HG03196 (cell line): ENCODE measurements at regions not wholly inside any gene's neighbourhood (a gene's known extent, or its start where the extent isn't known, plus 50 kb on each side); places are given as distances from the start of the nearest gene placed in this dataset.
"Not testable (repeated sequence)": the region's sequence is repeated elsewhere in the genome, so short reads cannot be mapped to it uniquely, and the experiment has no call there.

Experiments used
- ATAC-seq: cut with Tn5 transposase; IDR thresholded peaks from one replicate; pipeline ENCODE4 v1.9.1; 2021; ENCODE audit not compliant: unreplicated experiment

DNA sequence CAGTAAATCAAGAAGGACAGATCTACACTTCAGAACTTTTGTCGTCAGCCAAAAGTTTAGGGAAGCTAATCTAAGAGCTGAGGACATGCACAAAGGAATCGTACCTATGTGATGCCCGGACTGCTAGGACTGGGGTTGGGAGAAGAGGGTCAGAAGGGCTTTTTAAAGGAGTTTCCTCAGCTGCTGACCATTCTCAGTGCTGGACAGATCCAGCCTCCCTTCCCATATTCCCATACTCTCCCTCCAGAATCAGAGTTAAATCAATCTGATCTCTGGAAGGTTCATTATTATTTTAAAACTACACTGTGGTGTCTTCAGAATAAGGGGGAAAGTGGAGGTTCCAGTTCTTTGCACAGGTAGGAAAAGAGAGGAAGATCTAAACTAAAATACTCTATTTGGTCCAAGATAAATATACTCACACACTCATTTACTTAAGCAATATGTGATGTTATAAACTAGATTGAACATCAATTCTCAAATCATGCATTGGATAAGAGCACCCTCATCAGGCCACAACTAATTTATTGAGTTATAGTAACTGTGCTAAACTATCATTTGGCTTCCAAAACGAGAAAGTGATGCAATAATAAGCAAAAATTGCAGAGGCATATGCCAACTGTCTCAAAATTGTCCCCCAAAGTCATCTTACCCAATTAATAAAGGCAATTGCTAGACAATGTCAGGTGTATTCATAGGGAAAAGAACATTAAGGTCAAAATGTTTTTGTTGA lies 124.7 kb downstream of the HNRNPD start:
- ATAC-seq: no peak

DNA sequence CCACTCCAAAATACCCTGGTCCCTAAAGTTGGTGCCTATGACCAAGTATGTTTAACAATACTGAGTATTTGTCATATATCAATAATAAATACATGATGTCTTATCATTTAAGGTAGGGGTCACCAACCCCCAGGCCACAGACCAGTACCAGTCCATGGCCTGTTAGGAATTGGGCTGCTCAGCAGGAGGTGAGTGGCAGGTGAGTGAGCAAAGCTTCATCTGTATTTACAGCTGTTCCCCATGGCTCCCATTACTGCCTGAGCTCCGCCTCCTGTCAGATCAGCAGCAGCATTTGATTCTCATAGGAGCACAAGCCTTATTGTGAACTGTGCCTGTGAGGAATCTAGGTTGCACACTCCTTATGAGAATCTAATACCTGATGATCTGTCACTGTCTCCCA lies 126.2 kb downstream of the HNRNPD start:
- ATAC-seq: no peak

DNA sequence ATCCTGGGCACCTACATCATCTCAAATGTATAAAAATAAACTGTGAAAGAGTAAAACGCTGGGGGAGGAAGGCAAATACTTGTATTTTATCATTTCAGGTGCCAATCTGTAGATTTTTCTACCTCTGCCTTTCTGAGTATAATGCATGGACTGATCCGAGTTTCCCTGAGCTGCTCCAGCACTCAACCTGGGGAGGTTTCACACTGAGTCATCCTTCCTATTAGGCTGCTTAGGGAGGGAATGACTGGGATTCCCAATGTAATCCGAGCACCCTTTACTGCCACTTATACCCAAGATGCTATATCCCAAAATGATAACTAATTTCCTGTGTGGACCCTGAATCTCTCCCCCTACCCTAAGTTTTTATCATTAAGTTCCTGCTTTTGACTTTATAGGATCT lies 126.6 kb downstream of the HNRNPD start:
- ATAC-seq: no peak

DNA sequence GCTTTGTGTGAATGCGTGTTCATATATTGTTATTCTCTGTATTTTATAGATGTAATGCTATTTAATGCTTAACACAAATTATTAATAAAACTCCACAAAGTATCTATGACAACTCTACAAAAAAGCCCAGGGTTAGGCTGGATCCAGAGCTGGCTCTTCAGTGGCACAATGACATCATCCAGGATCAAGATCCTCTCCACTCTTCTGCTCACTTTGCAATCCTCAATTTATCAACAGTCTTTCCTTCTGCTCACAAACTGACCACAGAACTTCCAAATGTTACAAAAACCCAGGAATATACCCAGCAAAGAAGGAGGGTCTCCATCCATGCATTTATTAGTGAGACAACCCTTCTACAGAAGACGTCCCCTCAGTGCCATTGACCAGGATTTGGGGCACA lies 132.3 kb downstream of the HNRNPD start:
- ATAC-seq: no peak

DNA sequence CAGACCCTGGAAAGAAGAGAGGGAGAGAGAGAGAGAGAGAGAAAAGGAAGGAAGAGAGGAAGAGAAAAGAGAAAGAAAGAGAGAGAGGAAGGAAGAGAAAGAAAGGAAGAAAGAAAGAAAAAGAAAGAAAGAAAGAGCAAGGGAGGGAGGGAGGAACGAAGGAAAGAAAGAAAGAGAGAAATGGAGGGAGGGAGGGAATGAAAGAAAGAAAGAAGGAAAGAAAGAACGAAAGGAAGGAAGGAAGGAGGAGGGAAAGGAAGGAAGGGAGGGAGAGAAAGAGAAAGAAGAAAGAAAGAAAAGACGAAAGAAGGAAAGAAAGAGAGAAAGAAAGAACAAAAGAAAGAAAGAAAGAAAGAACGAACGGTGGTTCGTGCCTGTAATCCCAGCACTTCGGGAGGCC lies 133.4 kb downstream of the HNRNPD start:
- no peak for ATAC-seq

DNA sequence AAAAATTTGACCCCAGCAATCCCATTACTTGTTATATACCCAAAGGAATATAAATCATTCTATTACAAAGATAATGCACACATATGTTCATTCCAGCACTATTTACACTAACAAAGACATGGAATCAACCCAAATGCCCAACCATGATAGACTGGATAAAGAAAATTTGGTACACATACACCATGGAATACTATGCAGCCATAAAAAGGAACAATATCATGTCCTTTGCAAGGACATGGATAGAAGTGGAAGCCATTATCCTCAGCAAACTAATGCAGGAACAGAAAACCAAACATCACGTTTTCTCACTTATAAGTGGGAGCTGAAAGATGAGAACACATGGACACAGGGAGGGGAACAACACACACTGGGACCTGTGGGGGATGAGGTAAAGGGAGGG lies 136.6 kb downstream of the HNRNPD start:
- ATAC-seq: not testable (repeated sequence)

DNA sequence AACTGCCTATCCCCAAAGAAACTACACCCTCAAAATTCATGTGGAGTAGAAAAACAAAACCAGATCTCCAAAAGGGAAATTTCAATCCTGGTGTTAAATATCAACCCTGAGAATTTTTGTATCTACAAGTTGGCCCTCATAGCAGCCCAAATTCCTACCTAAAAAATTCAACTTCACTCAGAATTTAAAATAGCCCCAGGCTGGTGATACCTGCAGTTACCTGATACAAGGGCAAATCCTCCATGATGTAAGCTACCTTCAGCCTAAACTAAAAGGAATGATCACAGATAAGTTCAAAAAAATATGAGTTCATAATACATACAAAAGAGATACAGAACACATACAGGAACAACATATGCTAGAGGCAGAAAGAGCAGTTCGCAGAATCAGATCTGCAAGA lies 138.4 kb downstream of the HNRNPD start:
- no peak for ATAC-seq

DNA sequence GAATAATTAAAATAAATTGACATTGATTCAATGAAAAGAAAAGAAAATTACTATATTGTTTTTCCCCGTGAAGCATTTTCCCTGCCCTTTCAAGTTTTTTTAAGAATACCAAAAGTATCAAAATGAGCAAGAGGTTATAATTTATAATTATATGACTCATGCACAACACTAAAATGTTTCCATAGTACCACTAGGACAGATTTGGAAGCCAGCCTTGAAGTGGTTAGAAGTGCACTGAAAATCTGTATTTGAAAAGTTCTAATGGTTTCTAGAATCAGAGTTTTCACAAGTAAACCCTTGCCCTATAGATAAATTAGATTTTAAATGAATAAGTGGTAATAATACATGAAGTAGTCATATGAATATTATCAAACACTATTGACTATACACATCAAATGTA lies 140.9 kb downstream of the HNRNPD start:
- no peak for ATAC-seq

DNA sequence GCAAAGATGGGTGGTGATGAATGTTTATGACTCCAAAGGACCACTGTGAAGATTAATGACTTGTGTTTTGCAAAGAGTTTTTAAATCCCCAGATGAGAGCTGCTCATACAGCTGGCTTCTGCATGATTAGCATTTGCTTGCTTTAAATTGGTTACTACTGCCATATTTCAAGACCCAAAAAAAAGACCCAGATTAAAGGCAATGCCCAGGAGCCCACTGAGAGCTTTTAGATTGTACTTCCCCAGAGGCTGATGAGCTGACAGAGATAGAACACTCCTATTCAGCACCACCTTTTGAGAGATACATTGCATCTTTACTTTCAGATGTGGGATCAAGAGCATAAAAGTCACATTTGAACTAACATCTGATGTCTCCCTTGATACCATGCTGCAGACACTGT lies 142.0 kb downstream of the HNRNPD start:
- ATAC-seq: no peak

DNA sequence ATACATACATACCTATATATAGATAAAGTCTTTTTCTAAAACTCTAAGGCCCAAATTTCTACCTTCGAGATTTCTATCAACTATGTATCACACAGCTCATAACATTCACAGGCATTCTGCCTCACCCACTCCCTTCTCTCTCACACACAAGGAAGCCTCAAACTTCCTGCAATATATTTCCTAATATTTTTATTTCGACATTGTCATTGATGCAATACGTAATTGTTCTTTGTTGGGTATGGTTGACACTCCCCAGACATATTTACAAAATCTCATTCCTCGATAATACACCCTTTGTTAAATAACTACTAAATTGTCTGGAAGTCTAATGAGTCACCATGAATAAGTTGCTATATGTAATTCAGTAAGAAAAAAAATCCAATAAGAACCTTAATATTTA lies 143.5 kb downstream of the HNRNPD start:
- ATAC-seq: no peak

DNA sequence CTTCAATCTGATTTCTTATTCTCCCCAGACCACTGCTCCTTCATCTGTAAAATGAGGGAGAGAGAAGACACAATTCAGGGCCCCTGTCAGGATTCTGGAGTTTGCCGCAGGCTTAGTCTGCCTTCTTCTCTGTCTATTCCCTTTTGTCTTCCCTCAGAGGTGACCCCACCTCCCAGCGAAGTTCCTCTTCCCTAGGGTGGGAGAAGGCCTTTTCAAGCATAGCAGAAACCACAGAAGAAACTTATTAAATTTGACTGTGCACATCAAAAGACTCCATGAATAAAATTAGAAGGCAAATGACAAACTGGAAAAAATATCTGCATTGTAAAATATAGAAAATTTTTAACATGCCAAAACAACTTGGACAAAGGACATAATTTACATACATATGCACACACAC lies 148.8 kb downstream of the HNRNPD start:
- ATAC-seq: no peak

DNA sequence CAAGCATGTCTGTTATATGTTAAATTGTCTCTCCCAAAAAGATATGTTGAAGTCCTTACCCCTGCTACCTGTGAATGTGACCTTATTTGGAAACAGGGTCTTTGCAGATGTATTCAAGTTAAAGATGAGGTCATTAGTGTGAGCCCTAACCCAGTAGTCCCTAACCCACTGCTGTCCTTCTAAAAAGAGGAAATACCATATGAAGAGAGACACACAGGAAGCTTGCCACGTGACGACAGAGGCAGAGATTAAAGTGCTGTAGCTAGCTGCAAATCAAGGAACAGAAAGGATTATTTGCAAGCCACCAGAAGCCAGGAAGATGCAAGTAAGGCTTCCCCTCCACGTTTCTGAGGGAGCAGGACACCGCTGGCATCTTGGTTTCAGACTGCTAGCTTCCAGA lies 150.1 kb downstream of the HNRNPD start:
- ATAC-seq: peak; percentile 58

DNA sequence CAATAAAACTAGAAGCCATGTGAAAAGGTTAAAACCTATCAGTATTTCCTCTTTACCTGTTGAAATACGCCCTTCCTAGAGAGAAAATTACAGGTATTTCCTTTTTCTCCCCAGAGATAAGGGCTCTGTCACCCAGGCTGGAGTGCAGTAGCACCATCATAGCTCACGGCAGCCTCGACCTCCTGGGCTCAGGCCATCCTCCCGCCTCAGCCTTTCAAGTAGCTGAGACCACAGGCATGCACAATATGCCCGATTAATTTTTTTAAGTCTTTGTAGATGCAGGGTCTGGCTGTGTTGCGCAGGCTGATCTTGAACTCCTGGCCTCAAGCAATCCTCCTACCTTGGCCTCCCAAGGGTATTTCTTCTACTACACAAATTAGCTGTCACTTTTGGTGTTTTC lies 154.4 kb downstream of the HNRNPD start:
- ATAC-seq: no peak

DNA sequence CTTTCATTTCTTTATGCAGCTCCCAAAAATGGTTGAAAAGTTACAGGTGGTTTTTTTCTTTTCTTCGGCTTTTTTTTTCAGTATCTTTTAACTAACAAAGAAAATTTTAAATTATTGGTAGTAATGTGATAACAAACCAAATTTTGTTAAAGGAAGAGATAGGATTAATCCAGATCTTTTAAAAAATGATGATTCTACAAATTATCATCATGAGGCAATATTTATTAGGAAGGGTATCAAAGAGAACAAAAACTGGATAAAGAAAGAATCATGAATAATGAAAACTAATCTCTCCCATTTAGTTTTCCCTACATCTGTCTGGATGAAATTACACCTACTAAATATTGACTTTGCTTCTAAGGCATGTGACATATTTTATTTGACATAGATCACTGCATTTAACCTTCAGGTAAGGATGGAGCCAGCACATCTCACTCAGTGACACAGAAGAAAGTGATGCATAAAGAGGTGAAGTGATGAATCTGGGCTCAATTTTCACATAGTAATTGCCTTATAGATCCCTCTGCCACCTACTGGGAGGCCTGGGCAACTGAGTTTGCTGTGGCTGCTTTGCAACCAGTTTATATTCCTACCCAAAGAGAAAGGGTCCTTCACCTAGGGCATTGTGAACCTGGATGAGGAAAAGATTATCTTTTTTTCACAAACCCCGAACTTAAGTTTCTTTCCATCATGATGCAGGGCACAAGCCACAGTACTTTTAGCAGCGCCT lies 155.6 kb downstream of the HNRNPD start:
- no peak for ATAC-seq

DNA sequence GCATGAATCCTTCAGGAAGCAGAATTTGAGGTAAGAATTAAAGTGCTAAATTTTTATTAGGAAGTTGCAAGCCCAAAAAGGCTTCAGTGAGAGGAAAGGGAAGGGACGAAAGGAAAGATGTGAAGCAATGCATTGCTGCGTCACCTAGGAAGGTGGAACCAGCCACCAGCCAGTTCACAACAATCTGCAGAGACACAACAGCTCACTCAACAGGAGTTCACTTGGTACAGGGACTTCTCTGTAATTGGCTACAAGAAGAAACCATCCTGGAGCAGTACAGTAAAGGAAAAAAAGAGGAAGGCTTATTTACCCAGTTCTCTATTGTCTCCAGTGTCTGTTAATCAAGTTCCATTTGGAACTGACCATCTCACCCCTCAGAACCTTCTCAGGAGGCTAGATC lies 157.6 kb downstream of the HNRNPD start:
- no peak for ATAC-seq

DNA sequence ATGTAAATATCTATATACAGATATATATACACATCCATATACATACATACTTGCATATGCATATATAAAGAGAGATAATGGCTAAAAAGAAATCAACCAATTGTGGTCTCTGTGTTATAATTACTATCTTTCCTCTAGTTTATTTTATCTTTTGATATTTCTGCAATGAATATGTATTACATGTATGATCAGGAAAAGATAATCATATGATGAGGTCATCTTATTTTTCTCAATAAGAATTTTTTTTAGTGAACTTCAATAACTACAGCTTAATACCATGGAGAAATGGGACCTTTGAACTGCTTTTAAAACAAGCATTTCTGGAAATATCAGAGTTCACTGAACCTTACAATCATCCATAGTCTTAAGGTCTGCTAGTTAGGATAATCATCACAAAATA lies 158.0 kb downstream of the HNRNPD start:
- no peak for ATAC-seq

DNA sequence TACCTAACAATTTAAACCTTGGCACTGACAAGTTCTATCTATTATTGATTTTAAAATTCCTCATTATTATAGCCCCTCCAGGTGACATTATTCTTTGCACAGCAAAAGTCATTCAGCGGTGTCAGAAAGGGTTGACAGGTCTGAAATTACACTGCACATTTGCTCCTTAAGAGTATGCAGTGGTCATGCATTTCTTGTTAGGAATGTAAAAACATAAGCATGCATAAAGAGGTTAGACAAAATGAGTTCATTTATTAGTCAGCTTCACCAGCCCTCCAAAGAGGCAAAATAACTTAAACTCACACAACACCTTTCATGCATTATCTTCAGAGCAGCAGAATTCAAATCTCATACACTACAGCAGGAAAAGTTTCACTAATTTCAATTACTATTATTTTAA lies 158.8 kb downstream of the HNRNPD start:
- ATAC-seq: no peak

DNA sequence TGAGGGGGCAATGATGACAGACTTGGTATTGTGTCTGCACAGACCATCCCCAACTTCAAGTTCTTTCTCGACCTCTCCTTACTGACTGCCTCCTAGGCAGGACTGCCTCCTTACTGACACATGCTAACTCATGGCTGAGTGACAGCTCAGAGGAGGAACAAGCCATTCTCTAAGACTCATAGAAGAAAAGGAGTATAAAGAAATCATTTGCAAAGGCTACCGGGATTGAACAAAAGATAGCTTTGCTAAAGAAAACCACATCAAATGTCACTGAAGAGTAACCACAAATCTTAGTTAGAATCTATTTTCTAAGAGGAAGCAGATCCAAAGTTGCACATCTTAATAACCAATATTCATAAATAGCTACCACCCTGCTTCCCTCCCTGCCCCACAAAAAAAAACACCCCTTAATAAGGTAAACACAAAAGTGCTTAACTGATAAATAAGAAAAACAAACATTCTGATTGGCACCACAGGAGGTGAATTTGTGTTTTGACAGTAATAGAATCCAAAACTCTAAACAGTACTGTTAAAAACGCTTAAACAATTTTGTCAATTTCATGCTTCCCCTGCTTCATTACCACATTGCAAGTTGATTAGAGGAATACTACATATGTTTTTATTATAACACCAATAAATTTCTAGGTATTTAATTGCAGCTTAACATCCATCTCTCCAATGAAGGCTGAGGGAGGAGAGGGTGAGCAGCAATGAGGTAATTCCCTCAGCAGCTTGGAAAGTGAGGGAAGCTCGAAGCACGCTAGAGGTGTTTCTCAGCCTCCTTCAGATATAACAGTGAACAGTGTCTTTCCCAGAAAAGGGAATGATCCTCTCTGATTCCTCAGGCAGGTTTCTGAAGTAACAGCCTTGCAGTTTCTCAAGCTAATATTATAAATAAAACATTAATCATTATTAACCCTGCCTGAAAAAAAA lies 160.0 kb downstream of the HNRNPD start:
- ATAC-seq: no peak

DNA sequence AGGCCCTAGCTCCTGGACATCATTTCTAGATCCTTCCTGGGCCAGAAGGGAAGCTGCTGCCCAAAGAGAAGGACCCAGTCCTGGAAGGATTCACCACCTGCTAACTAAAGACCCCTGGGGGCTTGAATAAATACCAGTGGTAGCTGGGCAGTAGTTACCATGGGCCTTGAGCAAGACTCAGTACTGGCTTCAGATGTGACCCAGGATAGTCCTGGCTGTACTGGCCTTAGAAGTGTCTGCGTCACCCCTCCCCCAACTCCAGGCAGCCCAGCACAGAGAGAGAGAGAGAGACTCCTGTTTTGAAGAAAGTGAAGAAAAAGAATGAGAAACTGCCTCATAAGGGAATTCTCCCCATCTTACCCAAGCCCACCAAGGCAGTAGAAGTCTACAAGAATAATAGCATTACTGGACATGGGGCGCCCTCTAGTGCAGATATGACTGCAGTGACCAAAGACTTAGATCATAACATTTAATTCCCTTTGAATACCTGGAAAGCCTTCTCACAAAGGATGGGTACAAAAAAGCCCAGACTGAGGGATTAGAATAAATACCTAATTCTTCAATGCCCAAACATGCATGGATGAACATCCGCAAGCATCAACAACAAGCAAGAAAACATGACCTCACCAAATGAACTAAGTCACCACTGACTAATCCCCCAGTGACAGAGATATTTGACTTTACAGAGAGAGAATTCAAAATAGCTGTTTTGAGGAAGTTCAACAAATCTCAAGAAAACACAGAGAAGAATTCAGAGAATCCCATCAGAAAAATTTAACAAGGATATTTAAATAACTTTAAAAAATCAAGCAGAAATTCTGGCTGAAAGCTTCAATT lies 171.8 kb downstream of the HNRNPD start:
- no peak for ATAC-seq

DNA sequence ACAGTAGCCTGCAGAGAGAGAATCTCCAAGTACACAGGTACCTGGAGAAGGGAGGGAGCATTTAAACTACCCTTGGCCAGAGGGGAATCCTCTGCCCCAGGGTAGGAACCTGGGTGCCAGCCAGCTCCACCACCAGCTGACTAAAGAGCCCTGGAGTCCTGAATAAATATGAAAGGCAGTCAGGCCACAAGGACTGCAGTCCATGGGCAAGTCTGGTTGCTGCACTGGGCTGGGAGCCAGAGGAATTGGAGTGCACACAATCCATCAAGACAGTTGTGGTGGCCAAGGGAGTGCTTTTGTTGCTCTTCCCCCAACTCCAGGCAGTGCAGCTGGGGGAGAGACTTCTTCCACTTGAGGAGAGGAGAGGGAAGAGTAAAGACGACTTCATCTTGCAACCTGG lies 172.5 kb downstream of the HNRNPD start:
- no peak for ATAC-seq

DNA sequence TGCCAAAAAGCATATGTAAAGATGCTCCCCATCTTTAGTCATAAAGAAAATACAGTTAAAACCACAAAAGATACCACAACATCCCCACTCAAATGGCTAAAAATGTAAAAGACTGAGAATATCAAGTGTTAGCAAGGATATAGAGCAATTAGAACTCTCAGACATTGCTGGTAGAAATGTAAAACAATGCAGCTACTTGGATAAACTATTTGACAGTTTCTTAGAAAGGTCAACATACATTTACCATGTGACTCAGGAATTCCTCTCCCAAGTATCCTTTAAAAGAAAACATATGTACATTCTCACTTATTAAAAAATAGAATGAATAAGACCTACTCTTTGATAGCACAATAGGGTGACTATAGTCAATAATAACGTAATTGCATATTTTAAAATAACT lies 173.7 kb downstream of the HNRNPD start:
- ATAC-seq: no peak
